22Rv1 (cell line): ENCODE measurements at regions not wholly inside any gene's neighbourhood (a gene's known extent, or its start where the extent isn't known, plus 50 kb on each side); places are given as distances from the start of the nearest gene placed in this dataset.

ENCODE experiments used
- H3K27ac ChIP-seq: fragments of 450-650 bp; 2 replicates; pipeline ENCODE4 v1.5.1; 2017
- ZFX ChIP-seq: fragments of 450-650 bp; IDR thresholded peaks from 2 replicates; pipeline ENCODE4 v1.6.1; 2017; ENCODE audit warnings: antibody characterized with exemption, borderline replicate concordance
- TF ChIP-seq, protein P1 (sequence below): fragments of 450-650 bp; IDR thresholded peaks from 2 replicates; pipeline ENCODE4 v1.5.1; 2017; ENCODE audit warnings: mild to moderate bottlenecking

DNA sequence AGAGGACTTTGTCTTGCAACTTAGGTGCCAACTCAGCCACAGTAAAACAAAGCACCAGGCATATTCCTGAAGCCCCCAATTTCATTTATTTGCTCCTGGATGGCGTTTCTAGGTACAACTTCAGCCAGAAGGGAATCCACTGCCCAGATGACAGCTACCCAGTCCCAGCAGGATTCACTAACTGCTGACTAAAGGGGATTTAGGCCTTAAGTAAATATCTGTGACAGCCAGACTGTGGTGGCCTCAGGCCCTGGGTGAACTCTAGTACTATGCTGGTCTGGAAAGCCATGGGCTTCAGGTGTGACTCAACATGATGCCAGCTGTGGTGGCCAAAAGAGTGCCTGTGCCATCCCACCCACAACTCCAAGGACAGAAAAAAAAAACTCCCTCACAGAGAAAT, 396.1 kb upstream of the CCNG1 start:
- no peak overlapping the region for H3K27ac ChIP-seq
- TF ChIP-seq, protein P1, sequence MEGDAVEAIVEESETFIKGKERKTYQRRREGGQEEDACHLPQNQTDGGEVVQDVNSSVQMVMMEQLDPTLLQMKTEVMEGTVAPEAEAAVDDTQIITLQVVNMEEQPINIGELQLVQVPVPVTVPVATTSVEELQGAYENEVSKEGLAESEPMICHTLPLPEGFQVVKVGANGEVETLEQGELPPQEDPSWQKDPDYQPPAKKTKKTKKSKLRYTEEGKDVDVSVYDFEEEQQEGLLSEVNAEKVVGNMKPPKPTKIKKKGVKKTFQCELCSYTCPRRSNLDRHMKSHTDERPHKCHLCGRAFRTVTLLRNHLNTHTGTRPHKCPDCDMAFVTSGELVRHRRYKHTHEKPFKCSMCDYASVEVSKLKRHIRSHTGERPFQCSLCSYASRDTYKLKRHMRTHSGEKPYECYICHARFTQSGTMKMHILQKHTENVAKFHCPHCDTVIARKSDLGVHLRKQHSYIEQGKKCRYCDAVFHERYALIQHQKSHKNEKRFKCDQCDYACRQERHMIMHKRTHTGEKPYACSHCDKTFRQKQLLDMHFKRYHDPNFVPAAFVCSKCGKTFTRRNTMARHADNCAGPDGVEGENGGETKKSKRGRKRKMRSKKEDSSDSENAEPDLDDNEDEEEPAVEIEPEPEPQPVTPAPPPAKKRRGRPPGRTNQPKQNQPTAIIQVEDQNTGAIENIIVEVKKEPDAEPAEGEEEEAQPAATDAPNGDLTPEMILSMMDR: no peak
- TF ChIP-seq ZFX: no peak

DNA sequence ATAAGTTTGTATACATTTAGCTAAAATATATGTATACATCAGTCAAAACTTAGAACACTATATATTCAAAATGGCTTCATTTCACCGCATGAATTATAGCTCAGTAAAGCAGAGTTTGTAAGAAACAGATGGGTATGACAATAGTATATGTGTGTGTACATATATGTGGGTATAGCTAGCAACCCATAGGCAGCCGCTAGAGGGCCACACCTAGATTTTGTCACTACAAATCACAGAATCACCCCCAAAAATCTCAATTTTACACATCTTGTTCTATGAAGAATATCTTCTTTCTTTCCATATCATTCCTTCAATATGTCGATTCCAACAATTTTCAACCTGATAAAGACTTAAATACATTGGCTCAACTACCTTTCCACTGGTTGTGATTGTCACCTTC, 357.8 kb upstream of the CCNG1 start:
- H3K27ac ChIP-seq: no peak overlapping the region
- no peak for TF ChIP-seq ZFX
- TF ChIP-seq, protein P1: no peak

DNA sequence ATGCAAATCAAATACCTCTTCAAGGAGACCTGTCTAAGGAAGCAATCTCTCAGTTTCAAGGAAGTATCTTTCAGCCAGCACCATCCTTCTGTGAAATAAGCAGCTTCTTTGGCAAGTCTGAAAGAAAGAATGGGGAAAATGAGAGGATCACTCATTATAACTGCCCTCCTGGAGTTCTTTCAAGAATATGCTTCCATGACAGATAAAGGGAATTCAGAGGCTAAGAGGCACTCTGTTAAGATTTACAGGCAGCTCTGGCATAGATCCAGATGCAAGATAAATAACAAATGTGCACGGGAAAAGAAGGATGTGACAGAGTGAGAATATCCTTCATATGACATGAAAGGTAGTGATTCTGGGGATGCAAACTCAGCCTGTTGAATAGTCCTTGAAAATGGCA, 348.2 kb upstream of the CCNG1 start:
- no peak overlapping the region for H3K27ac ChIP-seq
- TF ChIP-seq ZFX: no peak
- TF ChIP-seq, protein P1: no peak

DNA sequence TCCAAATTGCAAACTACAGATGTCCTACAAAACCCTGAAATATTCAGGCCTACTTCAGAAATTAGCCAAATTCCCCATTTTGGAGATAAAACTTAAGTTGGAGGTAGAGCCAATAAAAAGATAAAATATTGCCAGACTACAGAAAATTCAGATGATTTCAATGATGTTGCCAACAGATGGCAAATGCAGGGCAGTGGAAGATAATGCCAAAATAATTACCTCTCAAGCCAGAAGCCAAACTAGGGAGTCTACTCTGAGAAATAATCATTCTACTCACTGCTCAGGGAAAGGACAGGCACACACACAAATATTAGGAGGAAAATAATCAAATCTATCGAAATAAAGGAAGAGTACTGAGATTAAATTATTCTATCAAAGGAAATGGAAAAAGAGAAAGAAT, 347.5 kb upstream of the CCNG1 start:
- TF ChIP-seq, protein P1: no peak
- no peak for TF ChIP-seq ZFX

DNA sequence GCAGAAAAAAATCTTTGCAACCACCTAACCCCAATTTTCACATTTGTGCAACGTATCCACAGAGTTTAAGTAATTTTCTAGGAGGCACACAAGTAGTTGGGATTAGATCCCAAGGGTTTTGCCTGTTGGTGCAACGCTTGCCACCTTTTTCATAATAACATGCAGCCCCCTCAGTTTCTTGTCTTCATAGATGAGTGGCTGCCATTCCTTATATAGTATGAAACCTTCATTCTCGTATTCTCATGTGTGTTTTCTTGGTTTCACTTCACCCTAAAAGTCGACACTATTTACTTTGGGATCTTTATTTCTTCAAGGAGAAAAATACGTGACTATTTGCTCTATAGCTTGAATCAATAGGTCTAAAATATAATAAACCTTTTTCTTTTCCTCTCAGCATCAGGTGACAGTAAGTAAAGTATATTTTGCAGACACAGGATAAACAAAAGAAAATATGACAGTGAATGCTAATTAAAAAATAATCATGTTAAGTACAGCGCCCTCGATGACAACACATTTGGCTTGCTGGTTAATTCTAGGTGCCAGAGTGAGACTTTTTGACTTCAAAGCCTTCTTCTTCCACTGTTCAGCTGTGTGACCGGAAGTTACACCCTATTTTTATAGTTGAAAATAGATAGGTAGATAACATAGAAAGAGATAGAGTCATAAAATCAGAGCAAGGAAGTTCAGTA, 342.8 kb upstream of the CCNG1 start:
- no peak overlapping the region for H3K27ac ChIP-seq
- TF ChIP-seq, protein P1: no peak
- no peak for TF ChIP-seq ZFX

More for the DNA sequence above, 347.5 kb upstream of the CCNG1 start:
- H3K27ac ChIP-seq: no peak overlapping the region

DNA sequence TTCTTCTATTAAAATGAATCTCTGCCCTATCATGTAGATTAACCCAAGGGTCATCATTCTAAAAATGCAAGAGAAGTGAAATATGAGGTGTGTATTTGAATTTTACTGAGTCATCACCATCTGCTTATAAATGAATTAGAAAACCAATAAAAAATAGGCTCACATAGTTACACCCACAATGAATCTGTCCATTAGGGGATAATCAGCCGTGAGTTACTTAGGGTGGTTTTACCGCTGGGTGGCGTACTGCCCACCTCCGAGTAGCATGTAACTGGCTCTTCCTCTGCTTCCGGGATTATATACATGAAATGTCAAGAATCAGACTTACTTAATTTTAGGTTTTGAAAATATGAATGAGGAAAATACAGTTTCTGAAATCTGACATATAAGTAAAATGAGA, 332.9 kb upstream of the CCNG1 start:
- no peak overlapping the region for H3K27ac ChIP-seq
- TF ChIP-seq, protein P1: no peak
- TF ChIP-seq ZFX: no peak

DNA sequence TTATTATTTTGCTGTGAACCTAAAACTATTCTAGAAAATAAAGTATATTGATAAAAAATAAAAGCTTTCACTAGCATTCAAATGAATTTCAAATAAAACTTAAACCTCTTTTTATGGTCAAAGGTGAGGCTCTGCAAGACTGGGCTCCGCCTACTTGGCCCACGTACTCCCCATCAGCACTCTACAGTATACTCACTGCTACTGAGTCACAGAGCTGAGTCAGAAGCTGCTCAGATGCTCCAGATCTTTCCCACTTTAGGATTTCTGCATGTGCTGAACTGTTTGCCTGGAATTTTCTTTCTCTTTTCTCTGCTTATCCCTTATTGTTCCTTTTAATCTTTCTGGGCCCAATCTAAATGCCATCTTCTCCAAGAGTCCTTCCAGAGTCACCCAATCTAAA, 331.9 kb upstream of the CCNG1 start:
- TF ChIP-seq, protein P1: no peak
- TF ChIP-seq ZFX: no peak
- no peak overlapping the region for H3K27ac ChIP-seq
